ENCODE measurements at regions not wholly inside any gene's neighbourhood (a gene's known extent, or its start where the extent isn't known, plus 50 kb on each side); places are given as distances from the start of the nearest gene placed in this dataset.

- H3K27me3 Mint-ChIP-seq: no peaks in the 10 kb centered on the region
- no peak overlapping the region for H3K4me3 Mint-ChIP-seq
- no peak for DNase-seq
- CTCF ChIA-PET: no interaction called here
- H3K9me3 Mint-ChIP-seq: no peaks in the 10 kb centered on the region
- no peak overlapping the region for H3K27ac Mint-ChIP-seq
- H3K36me3 Mint-ChIP-seq (ENCODE audit: low read depth): no peaks in the 10 kb centered on the region
- POLR2A ChIA-PET: no interaction called here
- no peaks in the 10 kb centered on the region for H3K4me1 Mint-ChIP-seq
These were observed 62.1 kb upstream of the ADGRA1 start for GRCh38 chr10:133025558-133026090.

GRCh38 chr10:133024704-133025557 is 62.8 kb upstream of the ADGRA1 start:
- no peaks in the 10 kb centered on the region for H3K27me3 Mint-ChIP-seq
- CTCF ChIA-PET: no interaction called here
- H3K9me3 Mint-ChIP-seq: no peaks in the 10 kb centered on the region
- DNase-seq: no peak
- H3K36me3 Mint-ChIP-seq (ENCODE audit: low read depth): no peaks in the 10 kb centered on the region
- no peaks in the 10 kb centered on the region for H3K4me1 Mint-ChIP-seq
- POLR2A ChIA-PET: no interaction called here
- H3K4me3 Mint-ChIP-seq: no peak overlapping the region
- no peak overlapping the region for H3K27ac Mint-ChIP-seq

- no peak for DNase-seq
- Mint-ChIP-seq H3K27ac (no peak overlapping the region), H3K4me1 (no peaks in the 10 kb centered on the region), H3K36me3 (ENCODE audit: low read depth) (no peaks in the 10 kb centered on the region), H3K4me3 (no peak overlapping the region), H3K9me3 (no peaks in the 10 kb centered on the region), H3K27me3 (no peaks in the 10 kb centered on the region)
- ChIA-PET POLR2A (no interaction called here), CTCF (no interaction called here)
These were observed 64.4 kb upstream of the ADGRA1 start for GRCh38 chr10:133023216-133023843.

- Mint-ChIP-seq H3K4me3 (no peak overlapping the region), H3K4me1 (no peaks in the 10 kb centered on the region), H3K9me3 (no peaks in the 10 kb centered on the region), H3K27me3 (no peaks in the 10 kb centered on the region), H3K36me3 (ENCODE audit: low read depth) (no peaks in the 10 kb centered on the region), H3K27ac (no peak overlapping the region)
- POLR2A ChIA-PET: no interaction called here
- DNase-seq: no peak
- CTCF ChIA-PET: no interaction called here
These were observed 65.0 kb upstream of the ADGRA1 start for GRCh38 chr10:133022776-133023100.

- H3K27ac Mint-ChIP-seq: no peak overlapping the region
- ChIA-PET POLR2A (no interaction called here), CTCF (no interaction called here)
- no peak overlapping the region for H3K4me3 Mint-ChIP-seq
- no peaks in the 10 kb centered on the region for H3K4me1 Mint-ChIP-seq
- no peak for DNase-seq
- H3K9me3 Mint-ChIP-seq: no peaks in the 10 kb centered on the region
- no peaks in the 10 kb centered on the region for H3K27me3 Mint-ChIP-seq
- no peaks in the 10 kb centered on the region for H3K36me3 Mint-ChIP-seq (ENCODE audit: low read depth)
These were observed 65.6 kb upstream of the ADGRA1 start for GRCh38 chr10:133021963-133022775.

DNA sequence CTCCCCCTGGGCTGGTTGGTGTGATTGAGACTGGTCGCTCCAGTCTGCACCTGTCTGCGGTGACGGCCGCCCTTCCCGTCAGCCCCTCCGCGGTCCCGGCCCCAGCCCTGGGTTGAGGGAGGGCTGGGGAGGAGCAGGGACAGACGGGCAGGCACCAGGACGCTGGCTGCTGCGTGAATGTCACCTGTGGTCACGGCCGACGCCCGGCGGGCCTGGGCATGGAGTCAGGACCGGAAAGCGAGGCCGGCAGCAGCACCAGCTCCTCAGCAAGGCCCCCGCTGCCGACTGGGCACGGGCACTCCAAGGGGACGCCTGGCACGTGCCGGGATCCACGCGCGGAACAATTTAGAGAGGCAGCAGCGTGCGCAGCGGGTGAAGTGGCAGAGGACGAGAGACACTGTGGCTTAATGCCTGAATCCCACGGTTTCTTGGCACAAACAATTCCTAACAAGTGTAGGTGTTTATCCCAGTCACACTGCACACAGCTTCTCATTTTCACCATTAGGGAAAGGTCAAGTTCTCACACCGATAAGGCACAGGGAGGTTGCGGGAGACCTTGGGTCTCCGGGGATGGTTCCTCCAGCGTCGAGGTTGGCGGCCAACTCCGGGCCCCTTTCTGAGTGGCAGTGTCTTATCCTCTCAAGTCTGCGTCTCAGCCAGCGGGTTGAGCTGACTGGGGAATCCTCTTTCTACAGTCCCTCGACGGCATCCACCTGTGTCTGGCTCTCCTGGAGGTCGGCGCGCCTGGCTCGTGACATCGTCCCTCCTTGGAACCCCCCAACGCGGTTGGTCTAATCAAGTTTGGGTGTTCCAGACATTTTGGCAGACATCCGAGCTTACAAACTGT is 66.4 kb upstream of the ADGRA1 start:
- CTCF ChIA-PET: no interaction called here
- Mint-ChIP-seq H3K36me3 (ENCODE audit: low read depth) (no peaks in the 10 kb centered on the region), H3K27ac (no peak overlapping the region), H3K9me3 (no peaks in the 10 kb centered on the region), H3K4me1 (no peaks in the 10 kb centered on the region), H3K27me3 (no peaks in the 10 kb centered on the region), H3K4me3 (no peak overlapping the region)
- DNase-seq: no peak
- POLR2A ChIA-PET: no interaction called here

DNA sequence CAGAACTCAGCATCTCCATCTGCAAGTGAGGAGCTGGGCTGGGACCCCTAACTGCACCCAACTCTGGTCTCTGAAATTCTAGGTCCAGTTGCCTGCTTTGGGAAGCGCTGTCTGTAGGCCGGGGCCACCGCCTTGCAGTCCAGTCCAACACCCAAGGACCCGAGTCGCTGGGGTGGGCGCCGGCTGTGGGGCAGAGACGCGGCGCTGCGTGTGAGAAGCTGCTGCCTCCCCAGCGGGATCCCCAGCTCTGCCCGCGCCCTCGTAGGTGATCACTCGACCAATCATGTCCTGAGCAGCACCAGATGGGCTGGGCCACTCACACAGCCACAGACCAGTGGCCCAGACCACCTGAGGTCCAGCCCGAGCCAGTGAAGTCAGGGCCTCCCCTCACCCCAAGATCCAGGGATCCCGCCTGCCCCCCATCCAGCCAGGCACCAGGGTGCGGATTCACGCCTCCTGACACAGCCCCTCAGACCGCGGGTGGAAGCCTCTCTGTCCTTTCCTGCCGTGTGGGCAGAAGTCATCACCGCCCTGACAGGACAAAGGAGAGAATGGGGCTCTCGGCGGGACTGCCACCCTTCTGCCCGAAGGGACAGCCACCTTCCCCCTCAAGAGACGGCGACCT is 67.4 kb upstream of the ADGRA1 start:
- Mint-ChIP-seq H3K27ac (no peak overlapping the region), H3K36me3 (ENCODE audit: low read depth) (no peaks in the 10 kb centered on the region), H3K4me1 (no peaks in the 10 kb centered on the region), H3K4me3 (no peak overlapping the region), H3K9me3 (no peaks in the 10 kb centered on the region), H3K27me3 (no peaks in the 10 kb centered on the region)
- POLR2A ChIA-PET: no interaction called here
- no peak for DNase-seq
- CTCF ChIA-PET: no interaction called here

DNA sequence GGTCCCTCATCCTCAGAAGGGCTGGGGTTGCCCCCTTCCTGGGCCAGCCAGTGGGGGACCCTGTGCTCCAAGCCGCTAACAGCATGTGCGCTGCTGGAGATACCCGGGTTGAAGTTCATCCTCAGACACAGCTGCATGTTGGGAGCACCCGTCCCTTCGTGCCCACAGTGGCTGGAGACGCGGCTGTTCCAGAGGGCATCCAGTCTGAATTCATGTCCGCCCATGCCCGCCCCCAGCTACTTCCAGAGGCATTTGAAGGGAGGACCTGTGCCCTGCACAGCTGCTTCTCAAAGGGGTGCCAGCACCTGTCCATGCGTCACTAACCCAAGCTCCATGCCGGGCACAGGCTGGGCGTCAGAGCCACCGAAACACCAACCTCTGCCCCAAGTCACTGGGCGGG is 68.1 kb upstream of the ADGRA1 start:
- CTCF ChIA-PET: no interaction called here
- Mint-ChIP-seq H3K27me3 (no peaks in the 10 kb centered on the region), H3K27ac (no peak overlapping the region), H3K4me1 (no peaks in the 10 kb centered on the region), H3K36me3 (ENCODE audit: low read depth) (no peaks in the 10 kb centered on the region), H3K4me3 (no peak overlapping the region), H3K9me3 (no peaks in the 10 kb centered on the region)
- no peak for DNase-seq
- POLR2A ChIA-PET: no interaction called here

DNA sequence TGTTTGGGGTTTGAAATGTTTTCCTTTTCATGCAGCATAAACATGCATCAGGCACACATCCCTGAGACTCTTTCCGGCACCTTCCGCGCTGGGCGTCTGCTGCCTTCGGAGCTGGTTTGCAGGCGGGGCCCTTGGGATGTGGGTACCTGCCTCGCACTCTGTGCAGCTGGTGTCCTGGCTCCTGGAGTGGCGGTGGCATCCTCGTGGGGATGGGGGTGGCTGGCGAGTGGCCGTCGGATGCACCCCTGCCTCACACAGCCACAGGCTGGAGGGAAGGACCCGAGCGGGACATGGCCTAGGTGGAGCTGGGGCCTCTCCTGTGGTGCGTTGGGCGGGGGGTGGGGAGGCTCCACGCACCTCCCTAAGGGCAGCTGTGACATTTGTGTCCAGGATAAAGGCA is 68.5 kb upstream of the ADGRA1 start:
- H3K27ac Mint-ChIP-seq: no peak overlapping the region
- DNase-seq: no peak
- ChIA-PET CTCF (no interaction called here), POLR2A (no interaction called here)
- H3K36me3 Mint-ChIP-seq (ENCODE audit: low read depth): no peaks in the 10 kb centered on the region
- no peak overlapping the region for H3K4me3 Mint-ChIP-seq
- no peaks in the 10 kb centered on the region for H3K4me1 Mint-ChIP-seq
- no peaks in the 10 kb centered on the region for H3K27me3 Mint-ChIP-seq
- H3K9me3 Mint-ChIP-seq: no peaks in the 10 kb centered on the region

GRCh38 chr10:133018491-133018890 is 69.2 kb upstream of the ADGRA1 start:
- Mint-ChIP-seq H3K27me3 (no peaks in the 10 kb centered on the region), H3K27ac (no peak overlapping the region), H3K36me3 (ENCODE audit: low read depth) (no peaks in the 10 kb centered on the region), H3K4me3 (no peak overlapping the region), H3K4me1 (no peaks in the 10 kb centered on the region), H3K9me3 (no peaks in the 10 kb centered on the region)
- CTCF ChIA-PET: no interaction called here
- POLR2A ChIA-PET: no interaction called here
- no peak for DNase-seq

DNA sequence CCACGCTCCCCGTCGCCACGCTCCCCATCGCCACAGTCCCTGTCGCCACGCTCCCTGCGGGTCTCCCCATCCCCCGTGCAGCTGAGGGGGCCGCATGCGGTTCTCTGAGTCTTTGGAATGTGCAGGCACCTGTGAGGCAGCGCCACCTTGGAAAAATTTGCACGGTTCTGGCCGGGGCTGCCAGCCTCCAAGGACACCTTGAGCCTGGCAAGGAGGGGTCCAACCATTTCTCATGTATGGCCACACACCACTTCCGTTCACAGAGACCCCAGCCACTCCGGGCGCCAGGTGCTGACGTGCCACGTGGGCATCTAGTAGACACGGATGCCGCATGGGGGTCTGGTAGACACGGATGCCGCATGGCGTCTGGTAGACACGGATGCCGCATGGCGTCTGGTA is 70.5 kb upstream of the ADGRA1 start:
- H3K9me3 Mint-ChIP-seq: no peaks in the 10 kb centered on the region
- CTCF ChIA-PET: no interaction called here
- no peaks in the 10 kb centered on the region for H3K4me1 Mint-ChIP-seq

GRCh38 chr10:133016493-133017202 is 71.1 kb upstream of the ADGRA1 start:
- Mint-ChIP-seq H3K9me3 (no peaks in the 10 kb centered on the region), H3K27ac (no peak overlapping the region), H3K4me3 (no peak overlapping the region), H3K4me1 (no peaks in the 10 kb centered on the region), H3K27me3 (no peaks in the 10 kb centered on the region), H3K36me3 (ENCODE audit: low read depth) (no peaks in the 10 kb centered on the region)
- CTCF ChIA-PET: no interaction called here
- no peak for DNase-seq
- POLR2A ChIA-PET: no interaction called here

More for the DNA sequence above, 70.5 kb upstream of the ADGRA1 start:
- Mint-ChIP-seq H3K27me3 (no peaks in the 10 kb centered on the region), H3K36me3 (ENCODE audit: low read depth) (no peaks in the 10 kb centered on the region), H3K4me3 (no peak overlapping the region), H3K27ac (no peak overlapping the region)
- no peak for DNase-seq
- POLR2A ChIA-PET: no interaction called here
